GM23338 (cell line): ENCODE measurements at regions not wholly inside any gene's neighbourhood (a gene's known extent, or its start where the extent isn't known, plus 50 kb on each side); places are given as distances from the start of the nearest gene placed in this dataset.

ENCODE experiments used
- ATAC-seq: fragments of 200-7000 bp; cut with Tn5 transposase; 3 replicates; pipeline ENCODE4 v1.9.1; 2020
- DNase-seq: peaks from one replicate; pipeline ENCODE4 v3.0.0-alpha.2; 2015; ENCODE audit warnings: low spot score
- H2AFZ ChIP-seq: fragments of 200-600 bp; sonication (generic); 2 replicates; pipeline ENCODE4 v1.8.0; 2016; ENCODE audit warnings: antibody characterized with exemption, mild to moderate bottlenecking, moderate library complexity
- H3F3A ChIP-seq: fragments of 200-600 bp; sonication (generic); replicated peaks from 2 replicates; pipeline ENCODE4 v1.8.0; 2017; ENCODE audit warnings: antibody characterized with exemption, mixed run types, low read depth
- H3K27ac ChIP-seq: fragments of 200-600 bp; sonication (generic); 2 replicates; pipeline ENCODE4 v1.6.1; 2016; ENCODE audit warnings: low read depth
- H3K27me3 ChIP-seq: fragments of 200-600 bp; sonication (generic); 2 replicates; pipeline ENCODE4 v1.8.0; 2016; ENCODE audit warnings: mild to moderate bottlenecking, mixed run types, moderate library complexity; ENCODE audit not compliant: insufficient read depth
- H3K36me3 ChIP-seq: fragments of 200-600 bp; sonication (generic); 2 replicates; pipeline ENCODE4 v1.8.0; 2016; ENCODE audit warnings: mild to moderate bottlenecking; ENCODE audit not compliant: insufficient read depth
- H3K4me1 ChIP-seq: fragments of 200-600 bp; sonication (generic); 2 replicates; pipeline ENCODE4 v1.8.0; 2016; ENCODE audit warnings: mild to moderate bottlenecking, moderate library complexity; ENCODE audit not compliant: insufficient read depth
- H3K4me2 ChIP-seq: fragments of 200-600 bp; sonication (generic); 2 replicates; pipeline ENCODE4 v1.7.1; 2017; ENCODE audit warnings: mixed run types
- H3K4me3 ChIP-seq: fragments of 200-600 bp; sonication (generic); 2 replicates; pipeline ENCODE4 v1.6.1; 2016; ENCODE audit warnings: mixed run types
- H3K79me2 ChIP-seq: fragments of 200-600 bp; sonication (generic); replicated peaks from 2 replicates; pipeline ENCODE4 v1.8.0; 2017; ENCODE audit warnings: mild to moderate bottlenecking; ENCODE audit not compliant: insufficient read depth
- H3K9me2 ChIP-seq: fragments of 200-600 bp; sonication (generic); 2 replicates; pipeline ENCODE4 v1.8.0; 2017; ENCODE audit not compliant: insufficient read depth
- H4K20me1 ChIP-seq: fragments of 200-600 bp; sonication (generic); replicated peaks from 2 replicates; pipeline ENCODE4 v1.8.0; 2017; ENCODE audit warnings: mild to moderate bottlenecking; ENCODE audit not compliant: insufficient read depth
- H3K27ac Mint-ChIP-seq: 2 replicates; pipeline ENCODE4 v1.8.0; 2020; ENCODE audit warnings: inconsistent platforms, mild to moderate bottlenecking, moderate library complexity, mixed read lengths
- H3K27me3 Mint-ChIP-seq: 3 replicates; pipeline ENCODE4 v1.8.0; 2022; ENCODE audit warnings: low read depth, mild to moderate bottlenecking, moderate library complexity, mixed read lengths, inconsistent platforms; ENCODE audit not compliant: insufficient read depth, poor library complexity
- H3K36me3 Mint-ChIP-seq: 3 replicates; pipeline ENCODE4 v1.8.0; 2021; ENCODE audit warnings: low read depth, mild to moderate bottlenecking, inconsistent platforms, moderate library complexity, mixed read lengths
- H3K4me1 Mint-ChIP-seq: 3 replicates; pipeline ENCODE4 v1.8.0; 2020; ENCODE audit warnings: mild to moderate bottlenecking, inconsistent platforms, mixed read lengths
- H3K4me3 Mint-ChIP-seq: 3 replicates; pipeline ENCODE4 v1.8.0; 2021; ENCODE audit warnings: moderate library complexity, mild to moderate bottlenecking, inconsistent platforms, mixed read lengths
- H3K9me3 Mint-ChIP-seq: 3 replicates; pipeline ENCODE4 v1.8.0; 2020; ENCODE audit warnings: moderate library complexity, mild to moderate bottlenecking, inconsistent platforms, mixed read lengths
- EZH2 ChIP-seq: fragments of 200-600 bp; sonication (generic); IDR thresholded peaks from one replicate; pipeline ENCODE4 v1.8.0; 2017; ENCODE audit warnings: antibody characterized with exemption, mild to moderate bottlenecking, low read depth; ENCODE audit not compliant: unreplicated experiment
- EZH2phosphoT487 ChIP-seq: fragments of 200-600 bp; sonication (generic); IDR thresholded peaks from one replicate; pipeline ENCODE4 v1.8.1; 2018; ENCODE audit warnings: antibody characterized with exemption; ENCODE audit not compliant: unreplicated experiment
- NANOG ChIP-seq: IDR thresholded peaks from 2 replicates; pipeline ENCODE4 v1.6.1; 2016; ENCODE audit warnings: antibody characterized with exemption, borderline replicate concordance
- POLR2AphosphoS5 ChIP-seq: IDR thresholded peaks from 2 replicates; pipeline ENCODE4 v1.6.1; 2016; ENCODE audit warnings: antibody characterized with exemption, low read depth
- STAT1 ChIP-seq: IDR thresholded peaks from one replicate; pipeline ENCODE4 v1.6.1; 2016; ENCODE audit warnings: antibody characterized with exemption; ENCODE audit not compliant: unreplicated experiment
- ZNF114 ChIP-seq: fragments of 250-450 bp; sonication (Bioruptor Pico); IDR thresholded peaks from 2 replicates; pipeline ENCODE4 v1.5.0; 2020; ENCODE audit warnings: mild to moderate bottlenecking, moderate library complexity
- TF ChIP-seq, protein P1 (sequence below), 2 experiments: fragments of 200-600 bp in 1 of 2; sonication (generic) in 1 of 2; conservative IDR thresholded peaks; 2 replicates each; pipeline versions ENCODE4 v1.5.1 to v1.6.1; 2016 to 2017; ENCODE audit warnings: antibody characterized with exemption in 2 of 2, low read depth in 2 of 2, mild to moderate bottlenecking in 2 of 2, moderate library complexity in 1 of 2
- TF ChIP-seq, protein P2 (sequence below): IDR thresholded peaks from 2 replicates; pipeline ENCODE4 v1.6.1; 2016; ENCODE audit warnings: antibody characterized with exemption
- TF ChIP-seq, protein P3 (sequence below): IDR thresholded peaks from one replicate; pipeline ENCODE4 v1.6.1; 2018; ENCODE audit warnings: antibody characterized with exemption; ENCODE audit not compliant: unreplicated experiment

DNA sequence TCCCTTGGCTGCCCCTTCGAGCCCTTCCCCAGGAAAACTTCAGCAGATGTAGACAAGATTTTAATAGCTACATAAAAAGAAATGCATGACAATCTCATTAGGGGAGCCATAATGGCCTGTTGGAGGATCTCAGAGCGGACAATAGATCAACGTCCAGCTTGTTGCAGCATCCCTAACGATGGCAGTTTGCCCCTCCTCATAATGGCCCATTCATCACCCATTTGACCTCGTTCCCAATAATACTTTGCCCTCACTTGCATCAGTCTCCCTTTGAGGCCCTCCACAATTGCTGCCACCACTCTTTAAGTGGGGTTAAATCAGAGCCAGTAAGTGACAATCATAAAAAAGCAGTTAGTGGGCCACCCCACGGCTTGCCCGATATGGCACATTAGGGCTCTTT, 84.7 kb upstream of the PCDH8 start:
- Mint-ChIP-seq H3K27me3 (peaks cover 7% of the 10 kb centered on the region), H3K4me3 (no peak overlapping the region), H3K9me3 (no peaks in the 10 kb centered on the region; the same call in 2 of the 3 replicates), H3K4me1 (peaks cover 43% of the 10 kb centered on the region), H3K27ac (no peak overlapping the region), H3K36me3 (no peaks in the 10 kb centered on the region; the same call in 2 of the 3 replicates)
- no peaks in the 10 kb centered on the region for H3F3A ChIP-seq
- H3K4me2 ChIP-seq: no peak overlapping the region
- H3K36me3 ChIP-seq: no peaks in the 10 kb centered on the region
- H4K20me1 ChIP-seq: no peaks in the 10 kb centered on the region
- TF ChIP-seq, protein P1, sequence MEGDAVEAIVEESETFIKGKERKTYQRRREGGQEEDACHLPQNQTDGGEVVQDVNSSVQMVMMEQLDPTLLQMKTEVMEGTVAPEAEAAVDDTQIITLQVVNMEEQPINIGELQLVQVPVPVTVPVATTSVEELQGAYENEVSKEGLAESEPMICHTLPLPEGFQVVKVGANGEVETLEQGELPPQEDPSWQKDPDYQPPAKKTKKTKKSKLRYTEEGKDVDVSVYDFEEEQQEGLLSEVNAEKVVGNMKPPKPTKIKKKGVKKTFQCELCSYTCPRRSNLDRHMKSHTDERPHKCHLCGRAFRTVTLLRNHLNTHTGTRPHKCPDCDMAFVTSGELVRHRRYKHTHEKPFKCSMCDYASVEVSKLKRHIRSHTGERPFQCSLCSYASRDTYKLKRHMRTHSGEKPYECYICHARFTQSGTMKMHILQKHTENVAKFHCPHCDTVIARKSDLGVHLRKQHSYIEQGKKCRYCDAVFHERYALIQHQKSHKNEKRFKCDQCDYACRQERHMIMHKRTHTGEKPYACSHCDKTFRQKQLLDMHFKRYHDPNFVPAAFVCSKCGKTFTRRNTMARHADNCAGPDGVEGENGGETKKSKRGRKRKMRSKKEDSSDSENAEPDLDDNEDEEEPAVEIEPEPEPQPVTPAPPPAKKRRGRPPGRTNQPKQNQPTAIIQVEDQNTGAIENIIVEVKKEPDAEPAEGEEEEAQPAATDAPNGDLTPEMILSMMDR (conservative IDR thresholded peaks at IDR 0.05; ENCODE audit: low read depth in 2 of 2): no peak
- TF ChIP-seq EZH2: no peak
- no peak for TF ChIP-seq POLR2AphosphoS5
- TF ChIP-seq EZH2phosphoT487: no peak
- TF ChIP-seq, protein P2, sequence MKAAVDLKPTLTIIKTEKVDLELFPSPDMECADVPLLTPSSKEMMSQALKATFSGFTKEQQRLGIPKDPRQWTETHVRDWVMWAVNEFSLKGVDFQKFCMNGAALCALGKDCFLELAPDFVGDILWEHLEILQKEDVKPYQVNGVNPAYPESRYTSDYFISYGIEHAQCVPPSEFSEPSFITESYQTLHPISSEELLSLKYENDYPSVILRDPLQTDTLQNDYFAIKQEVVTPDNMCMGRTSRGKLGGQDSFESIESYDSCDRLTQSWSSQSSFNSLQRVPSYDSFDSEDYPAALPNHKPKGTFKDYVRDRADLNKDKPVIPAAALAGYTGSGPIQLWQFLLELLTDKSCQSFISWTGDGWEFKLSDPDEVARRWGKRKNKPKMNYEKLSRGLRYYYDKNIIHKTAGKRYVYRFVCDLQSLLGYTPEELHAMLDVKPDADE: no peak
- TF ChIP-seq NANOG: no peak
- no peak for TF ChIP-seq ZNF114 (CRISPR knock-in tag)
- TF ChIP-seq, protein P3, sequence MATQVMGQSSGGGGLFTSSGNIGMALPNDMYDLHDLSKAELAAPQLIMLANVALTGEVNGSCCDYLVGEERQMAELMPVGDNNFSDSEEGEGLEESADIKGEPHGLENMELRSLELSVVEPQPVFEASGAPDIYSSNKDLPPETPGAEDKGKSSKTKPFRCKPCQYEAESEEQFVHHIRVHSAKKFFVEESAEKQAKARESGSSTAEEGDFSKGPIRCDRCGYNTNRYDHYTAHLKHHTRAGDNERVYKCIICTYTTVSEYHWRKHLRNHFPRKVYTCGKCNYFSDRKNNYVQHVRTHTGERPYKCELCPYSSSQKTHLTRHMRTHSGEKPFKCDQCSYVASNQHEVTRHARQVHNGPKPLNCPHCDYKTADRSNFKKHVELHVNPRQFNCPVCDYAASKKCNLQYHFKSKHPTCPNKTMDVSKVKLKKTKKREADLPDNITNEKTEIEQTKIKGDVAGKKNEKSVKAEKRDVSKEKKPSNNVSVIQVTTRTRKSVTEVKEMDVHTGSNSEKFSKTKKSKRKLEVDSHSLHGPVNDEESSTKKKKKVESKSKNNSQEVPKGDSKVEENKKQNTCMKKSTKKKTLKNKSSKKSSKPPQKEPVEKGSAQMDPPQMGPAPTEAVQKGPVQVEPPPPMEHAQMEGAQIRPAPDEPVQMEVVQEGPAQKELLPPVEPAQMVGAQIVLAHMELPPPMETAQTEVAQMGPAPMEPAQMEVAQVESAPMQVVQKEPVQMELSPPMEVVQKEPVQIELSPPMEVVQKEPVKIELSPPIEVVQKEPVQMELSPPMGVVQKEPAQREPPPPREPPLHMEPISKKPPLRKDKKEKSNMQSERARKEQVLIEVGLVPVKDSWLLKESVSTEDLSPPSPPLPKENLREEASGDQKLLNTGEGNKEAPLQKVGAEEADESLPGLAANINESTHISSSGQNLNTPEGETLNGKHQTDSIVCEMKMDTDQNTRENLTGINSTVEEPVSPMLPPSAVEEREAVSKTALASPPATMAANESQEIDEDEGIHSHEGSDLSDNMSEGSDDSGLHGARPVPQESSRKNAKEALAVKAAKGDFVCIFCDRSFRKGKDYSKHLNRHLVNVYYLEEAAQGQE: no peak
- TF ChIP-seq STAT1: no peak
- no peak overlapping the region for H2AFZ ChIP-seq
- no peaks in the 10 kb centered on the region for H3K27me3 ChIP-seq
- H3K4me3 ChIP-seq: no peak overlapping the region
- ATAC-seq: no peak
- peaks cover 23% of the 10 kb centered on the region for H3K4me1 ChIP-seq
- no peak overlapping the region for H3K27ac ChIP-seq
- no peaks in the 10 kb centered on the region for H3K79me2 ChIP-seq
- H3K9me2 ChIP-seq: peaks cover 29% of the 10 kb centered on the region
- no peak for DNase-seq

DNA sequence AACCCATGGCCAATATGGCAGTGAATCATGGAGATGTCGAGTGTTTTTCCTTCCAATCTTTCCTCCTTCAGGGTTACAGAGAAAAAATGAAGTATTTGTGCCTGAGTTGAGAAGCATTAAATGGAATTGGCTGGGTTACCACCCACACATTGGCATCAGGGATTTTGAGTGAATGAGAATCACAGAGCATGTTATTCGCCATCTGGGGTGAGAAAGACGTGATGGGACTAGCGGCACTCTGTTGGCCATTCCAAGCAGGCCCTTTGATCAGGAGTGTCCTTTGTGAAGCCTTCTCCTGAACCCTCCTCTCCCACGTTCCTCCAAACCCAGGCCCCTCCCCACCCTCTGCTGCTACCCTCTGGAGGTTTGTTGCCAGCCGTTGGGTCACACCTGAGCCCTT, 84.2 kb upstream of the PCDH8 start:
- Histone ChIP-seq H3K36me3 (no peaks in the 10 kb centered on the region), H3K4me2 (no peak overlapping the region), H3K4me1 (peaks cover 23% of the 10 kb centered on the region), H3K27me3 (no peaks in the 10 kb centered on the region), H3F3A (no peaks in the 10 kb centered on the region), H3K79me2 (no peaks in the 10 kb centered on the region), H4K20me1 (no peaks in the 10 kb centered on the region), H2AFZ (no peak overlapping the region), H3K9me2 (peaks cover 25% of the 10 kb centered on the region), H3K4me3 (no peak overlapping the region), H3K27ac (no peak overlapping the region)
- H3K4me3 Mint-ChIP-seq: no peak overlapping the region
- no peak for ATAC-seq
- H3K27ac Mint-ChIP-seq: no peak overlapping the region
- no peak for DNase-seq
- H3K36me3 Mint-ChIP-seq: no peaks in the 10 kb centered on the region; the same call in 2 of the 3 replicates
- H3K27me3 Mint-ChIP-seq: peaks cover 4% of the 10 kb centered on the region
- H3K9me3 Mint-ChIP-seq: no peaks in the 10 kb centered on the region; the same call in 2 of the 3 replicates
- peaks cover 43% of the 10 kb centered on the region for H3K4me1 Mint-ChIP-seq
- TF ChIP-seq, protein P1 (conservative IDR thresholded peaks at IDR 0.05; ENCODE audit: low read depth in 2 of 2): no peak
